Mesenchymal stem cell (in vitro differentiated cells and primary cell): ENCODE measurements at regions not wholly inside any gene's neighbourhood (a gene's known extent, or its start where the extent isn't known, plus 50 kb on each side); places are given as distances from the start of the nearest gene placed in this dataset.

Source experiments
- DNase-seq: peaks from one replicate; pipeline ENCODE4 v3.0.0-alpha.2; 2013
- H2AFZ ChIP-seq: one replicate; pipeline ENCODE4 v1.6.1; 2013; ENCODE audit warnings: low read depth, mild to moderate bottlenecking, control low read depth, inconsistent platforms, low read length, moderate library complexity
- H2AK5ac ChIP-seq: 2 replicates; pipeline ENCODE4 v1.6.1; 2013; ENCODE audit warnings: low read length, moderate library complexity, mild to moderate bottlenecking, inconsistent platforms; ENCODE audit not compliant: severe bottlenecking
- H2BK120ac ChIP-seq: one replicate; pipeline ENCODE4 v1.6.1; 2013; ENCODE audit warnings: low read depth, mild to moderate bottlenecking, inconsistent platforms, low read length, moderate library complexity
- H2BK12ac ChIP-seq, 2 experiments: one replicate each; pipeline ENCODE4 v1.6.1; 2013; ENCODE audit warnings: inconsistent platforms in 2 of 2, low read length in 2 of 2, mild to moderate bottlenecking in 2 of 2, moderate library complexity in 2 of 2, control low read depth in 1 of 2
- H2BK15ac ChIP-seq: one replicate; pipeline ENCODE4 v1.6.1; 2013; ENCODE audit warnings: mild to moderate bottlenecking, low read depth, inconsistent platforms; ENCODE audit not compliant: poor library complexity, severe bottlenecking
- H2BK5ac ChIP-seq: 2 replicates; pipeline ENCODE4 v1.6.1; 2013; ENCODE audit warnings: low read depth, mild to moderate bottlenecking, low read length, control low read depth, inconsistent platforms; ENCODE audit not compliant: poor library complexity, severe bottlenecking
- H3K14ac ChIP-seq, 2 experiments: one replicate each; pipeline ENCODE4 v1.6.1; 2013; ENCODE audit warnings: inconsistent platforms in 2 of 2, low read length in 2 of 2, control low read depth in 1 of 2, mild to moderate bottlenecking in 1 of 2, moderate library complexity in 1 of 2
- H3K18ac ChIP-seq, 2 experiments: one replicate each; pipeline ENCODE4 v1.6.1; 2013; ENCODE audit warnings: inconsistent platforms in 2 of 2, low read length in 2 of 2, control low read depth in 1 of 2, low read depth in 1 of 2, mild to moderate bottlenecking in 1 of 2
- H3K23ac ChIP-seq, 2 experiments: one replicate each; pipeline ENCODE4 v1.6.1; 2013; ENCODE audit warnings: inconsistent platforms in 2 of 2, low read length in 2 of 2, mild to moderate bottlenecking in 2 of 2, moderate library complexity in 2 of 2, control low read depth in 1 of 2
- H3K27ac ChIP-seq: 2 replicates; pipeline ENCODE4 v1.5.1; 2013; ENCODE audit warnings: mild to moderate bottlenecking, moderate library complexity, low read length, control low read depth, inconsistent platforms; ENCODE audit not compliant: poor library complexity, severe bottlenecking
- H3K27me3 ChIP-seq, 2 experiments: 2 replicates each; pipeline versions ENCODE4 v1.6.1 to v1.7.0; 2013; ENCODE audit warnings: low read length in 2 of 2, mild to moderate bottlenecking in 2 of 2, moderate library complexity in 2 of 2, control low read depth in 1 of 2, inconsistent platforms in 1 of 2; ENCODE audit not compliant: control insufficient read depth in 1 of 2, insufficient read depth in 1 of 2
- H3K36me3 ChIP-seq, 2 experiments: 2 replicates each; pipeline versions ENCODE4 v1.6.1 to v1.7.0; 2013; ENCODE audit warnings: low read length in 2 of 2, control low read depth in 1 of 2, inconsistent platforms in 1 of 2, low read depth in 1 of 2, mild to moderate bottlenecking in 1 of 2; ENCODE audit not compliant: insufficient read depth in 2 of 2, control insufficient read depth in 1 of 2
- H3K4ac ChIP-seq, 2 experiments: one replicate each; pipeline ENCODE4 v1.6.1; 2013; ENCODE audit warnings: inconsistent platforms in 2 of 2, low read length in 2 of 2, mild to moderate bottlenecking in 2 of 2, moderate library complexity in 2 of 2, control low read depth in 1 of 2, low read depth in 1 of 2
- H3K4me1 ChIP-seq: 2 replicates; pipeline ENCODE4 v1.6.1; 2013; ENCODE audit warnings: low read depth, low read length, control low read depth; ENCODE audit not compliant: control insufficient read depth, insufficient read depth
- H3K4me2 ChIP-seq: 2 replicates; pipeline ENCODE4 v1.6.1; 2013; ENCODE audit warnings: low read length, mild to moderate bottlenecking, inconsistent platforms; ENCODE audit not compliant: poor library complexity, severe bottlenecking
- H3K4me3 ChIP-seq, 2 experiments: 2 replicates each; pipeline versions ENCODE4 v1.5.1 to v1.7.0; 2013; ENCODE audit warnings: low read length in 2 of 2, mild to moderate bottlenecking in 2 of 2, control low read depth in 1 of 2, low read depth in 1 of 2; ENCODE audit not compliant: insufficient read depth in 1 of 2
- H3K79me1 ChIP-seq: replicated peaks from 2 replicates; pipeline ENCODE4 v1.6.1; 2013; ENCODE audit warnings: mild to moderate bottlenecking, control low read depth, low read length, inconsistent platforms; ENCODE audit not compliant: poor library complexity, severe bottlenecking
- H3K9ac ChIP-seq: 2 replicates; pipeline ENCODE4 v1.7.0; 2013; ENCODE audit warnings: mild to moderate bottlenecking, low read length, moderate library complexity
- H3K9me3 ChIP-seq: 2 replicates; pipeline ENCODE4 v1.7.0; 2013; ENCODE audit warnings: mild to moderate bottlenecking, low read length; ENCODE audit not compliant: control insufficient read depth
- H4K8ac ChIP-seq: one replicate; pipeline ENCODE4 v1.6.1; 2013; ENCODE audit warnings: inconsistent platforms, mild to moderate bottlenecking, low read length, moderate library complexity
- H4K91ac ChIP-seq: one replicate; pipeline ENCODE4 v1.6.1; 2013; ENCODE audit warnings: mild to moderate bottlenecking, low read length, inconsistent platforms
- WGBS: methylation state at CpG from one replicate; pipeline ENCODE4 v1.1.7; 2013; ENCODE audit warnings: mixed read lengths; 5-methylcytosine and 5-hydroxymethylcytosine counted together

GRCh38 chr15:72872066-72872845, 88.7 kb upstream of the ADPGK start:
- H3K4me3 ChIP-seq = no peak overlapping the region
- H3K27ac ChIP-seq = no peak overlapping the region
- H3K4me1 ChIP-seq = no peaks in the 10 kb centered on the region
- H3K9me3 ChIP-seq = peaks cover 7% of the 10 kb centered on the region
- no peak overlapping the region for H2BK12ac ChIP-seq
- no peak overlapping the region for H2BK120ac ChIP-seq
- no peak overlapping the region for H4K91ac ChIP-seq
- H3K4ac ChIP-seq = no peak overlapping the region
- no peak overlapping the region for H3K4me2 ChIP-seq
- no peak overlapping the region for H2BK5ac ChIP-seq
- H3K14ac ChIP-seq = no peak overlapping the region
- H2BK15ac ChIP-seq = no peak overlapping the region
- H4K8ac ChIP-seq = no peak overlapping the region
- 58% methylated on average over 9 of the region's 10 CpGs for WGBS
- no peaks in the 10 kb centered on the region for H3K79me1 ChIP-seq
- no peak overlapping the region for H3K23ac ChIP-seq
- H3K18ac ChIP-seq = no peak overlapping the region
- no peak overlapping the region for H2AFZ ChIP-seq
- no peak overlapping the region for H2AK5ac ChIP-seq
- peaks cover 0 to 39% of the 10 kb centered on the region in 2 experiments for H3K27me3 ChIP-seq
- DNase-seq = no peak
- H3K36me3 ChIP-seq = no peaks in the 10 kb centered on the region
- no peak overlapping the region for H3K9ac ChIP-seq

DNA sequence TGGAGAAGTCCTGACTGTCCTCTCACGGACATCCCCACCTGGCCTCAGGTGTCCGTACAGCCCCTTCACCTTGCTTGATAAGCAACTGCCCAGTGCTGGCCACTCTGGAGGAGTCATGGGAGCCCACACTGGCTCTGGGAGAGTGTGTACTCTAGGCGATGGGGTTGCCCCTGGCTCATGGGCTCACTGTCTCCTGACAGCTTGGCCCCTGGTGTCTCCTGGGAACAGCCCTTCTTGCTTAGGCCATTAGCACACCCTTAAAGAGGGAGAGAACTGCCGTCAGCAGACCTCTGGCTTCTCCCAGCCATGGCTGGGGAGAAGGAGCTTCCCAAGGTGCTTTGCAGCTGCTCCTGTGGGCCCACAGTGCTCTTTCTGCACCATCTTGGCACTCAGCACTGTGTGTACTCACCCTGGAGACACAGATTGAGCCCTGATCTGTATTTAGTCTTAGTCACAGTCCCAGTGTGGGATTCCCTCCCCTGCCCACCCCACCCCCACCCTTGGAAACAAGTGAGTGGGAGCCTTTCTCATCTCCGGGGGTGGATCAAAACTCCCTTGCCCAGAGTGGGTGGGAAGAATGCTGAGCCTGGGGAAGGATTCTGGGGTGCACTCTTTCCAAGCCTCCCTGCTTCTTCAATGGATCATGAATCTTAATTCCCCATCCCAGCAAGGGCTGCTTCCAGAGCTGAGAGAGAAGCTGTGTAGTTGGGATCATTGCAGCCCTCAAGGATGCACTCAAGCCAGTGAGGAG, 83.5 kb upstream of the ADPGK start:
- H3K27ac ChIP-seq = no peak overlapping the region
- H3K27me3 ChIP-seq = peaks cover 0 to 43% of the 10 kb centered on the region in 2 experiments
- H2AK5ac ChIP-seq = no peak overlapping the region
- H3K9me3 ChIP-seq = no peaks in the 10 kb centered on the region
- H3K18ac ChIP-seq = no peak overlapping the region
- H3K4me2 ChIP-seq = no peak overlapping the region
- no peak overlapping the region for H3K23ac ChIP-seq
- WGBS = 74% methylated on average over 4 of the region's 5 CpGs
- H2BK120ac ChIP-seq = no peak overlapping the region
- H2BK5ac ChIP-seq = no peak overlapping the region
- H3K4ac ChIP-seq = no peak overlapping the region
- no peak overlapping the region for H3K14ac ChIP-seq
- no peak overlapping the region for H3K4me3 ChIP-seq
- H4K91ac ChIP-seq = no peak overlapping the region
- H2BK15ac ChIP-seq = no peak overlapping the region
- no peak overlapping the region for H4K8ac ChIP-seq
- no peak for DNase-seq
- no peaks in the 10 kb centered on the region for H3K36me3 ChIP-seq
- H2AFZ ChIP-seq = no peak overlapping the region
- no peak overlapping the region for H3K9ac ChIP-seq
- peaks cover 4% of the 10 kb centered on the region for H3K4me1 ChIP-seq
- no peaks in the 10 kb centered on the region for H3K79me1 ChIP-seq
- no peak overlapping the region for H2BK12ac ChIP-seq

- Histone ChIP-seq H3K79me1 (no peaks in the 10 kb centered on the region), H3K23ac (no peak overlapping the region), H2AFZ (no peak overlapping the region), H3K4me3 (no peak overlapping the region), H2AK5ac (no peak overlapping the region), H4K8ac (no peak overlapping the region), H3K27me3 (peaks cover 0 to 37% of the 10 kb centered on the region in 2 experiments), H3K14ac (no peak overlapping the region), H3K18ac (no peak overlapping the region), H2BK12ac (no peak overlapping the region), H3K9me3 (no peaks in the 10 kb centered on the region), H3K9ac (no peak overlapping the region), H3K36me3 (no peaks in the 10 kb centered on the region), H2BK120ac (no peak overlapping the region), H3K4me1 (peaks cover 4% of the 10 kb centered on the region), H4K91ac (no peak overlapping the region), H2BK15ac (no peak overlapping the region), H3K4ac (no peak overlapping the region), H3K4me2 (no peak overlapping the region), H2BK5ac (no peak overlapping the region), H3K27ac (no peak overlapping the region)
- no peak for DNase-seq
Observed at GRCh38 chr15:72866182-72866581, 82.6 kb upstream of the ADPGK start.

DNA sequence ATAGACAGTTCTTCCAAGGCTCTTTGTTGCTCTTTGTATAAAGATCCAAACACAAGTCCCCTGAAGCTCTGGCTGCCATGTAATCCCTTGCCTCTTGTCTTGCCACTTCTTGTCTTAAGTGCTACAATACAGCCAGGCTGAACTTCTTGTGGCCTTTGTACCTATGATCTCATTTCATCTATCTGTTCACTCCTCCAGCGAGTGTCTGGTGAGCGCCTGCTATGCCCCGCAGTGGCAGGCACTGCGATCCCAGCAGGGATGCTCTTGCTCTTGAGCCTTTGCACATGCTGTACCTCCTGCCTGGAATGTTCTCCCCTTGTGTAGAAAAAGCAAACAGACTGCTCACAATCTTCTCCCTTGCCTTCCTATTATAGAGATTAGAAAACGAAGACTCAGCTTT, 81.9 kb upstream of the ADPGK start:
- Histone ChIP-seq H3K4ac (no peak overlapping the region), H4K8ac (no peak overlapping the region), H3K27ac (no peak overlapping the region), H3K14ac (no peak overlapping the region), H2BK15ac (no peak overlapping the region), H3K4me2 (no peak overlapping the region), H3K9ac (no peak overlapping the region), H2AK5ac (no peak overlapping the region), H2AFZ (no peak overlapping the region), H3K79me1 (no peaks in the 10 kb centered on the region), H3K27me3 (peaks cover 0 to 37% of the 10 kb centered on the region in 2 experiments), H4K91ac (no peak overlapping the region), H3K18ac (no peak overlapping the region), H2BK120ac (no peak overlapping the region), H3K23ac (no peak overlapping the region), H2BK5ac (no peak overlapping the region), H3K4me1 (peaks cover 4% of the 10 kb centered on the region), H3K9me3 (no peaks in the 10 kb centered on the region), H3K4me3 (no peak overlapping the region), H2BK12ac (no peak overlapping the region), H3K36me3 (no peaks in the 10 kb centered on the region)
- DNase-seq = no peak
- 88% methylated on average over 5 of the region's 5 CpGs for WGBS
